Ovary (tissue), 7 donors: ENCODE measurements at regions not wholly inside any gene's neighbourhood (a gene's known extent, or its start where the extent isn't known, plus 50 kb on each side); places are given as distances from the start of the nearest gene placed in this dataset.

ENCODE experiments used
- DNase-seq, 5 donors: peaks; one replicate each; pipeline ENCODE4 v3.0.0-alpha.2; 2019 to 2020
- H3K27ac ChIP-seq, 2 donors: fragments of 200-600 bp; one replicate each; pipeline versions ENCODE4 v1.5.1 to v1.8.0; 2019 to 2022
- H3K27me3 ChIP-seq: fragments of 200-600 bp; one replicate; pipeline ENCODE4 v1.8.0; 2022
- H3K36me3 ChIP-seq: fragments of 200-600 bp; sonication (generic); one replicate; pipeline ENCODE4 v1.5.1; 2019
- H3K4me1 ChIP-seq: one replicate; pipeline ENCODE4 v1.8.1; 2013; ENCODE audit warnings: mild to moderate bottlenecking, moderate library complexity; ENCODE audit not compliant: insufficient read depth
- H3K4me3 ChIP-seq: fragments of 200-600 bp; sonication (generic); one replicate; pipeline ENCODE4 v1.5.1; 2017
- H3K9me3 ChIP-seq, 2 donors: fragments of 200-600 bp in 1 of 2; sonication (generic) in 1 of 2; one replicate each; pipeline versions ENCODE4 v1.5.1 to v1.8.1; 2013 to 2019; ENCODE audit warnings: mild to moderate bottlenecking in 1 of 2, moderate library complexity in 1 of 2
- EP300 ChIP-seq: sonication (generic); formaldehyde crosslinking; IDR thresholded peaks from one replicate; pipeline ENCODE4 v1.6.1; 2017; ENCODE audit warnings: antibody characterized with exemption
- POLR2A ChIP-seq: fragments of 450-650 bp; IDR thresholded peaks from one replicate; pipeline ENCODE4 v1.6.1; 2017; ENCODE audit warnings: antibody characterized with exemption, mild to moderate bottlenecking, moderate library complexity
- WGBS, 3 donors: extraction: QIAGEN DNeasy Blood & Tissue Kit in 1 of 3; methylation state at CpG; one replicate each; pipeline versions ENCODE4 v1.1.5 to v1.1.7; 2013 to 2017; 5-methylcytosine and 5-hydroxymethylcytosine counted together
- intact Hi-C, 4 donors: fragments of 100-400 bp; cut with DNase I; formaldehyde crosslinking; loops; one replicate each; pipeline versions ENCODE4 v1.11.0 to v1.15.1; 2022 to 2023
- TF ChIP-seq, protein P1 (sequence below), 3 donors: fragments of 450-650 bp in 2 of 3; fragments of 200-600 bp in 1 of 3; IDR thresholded peaks; one replicate each; pipeline versions ENCODE4 v1.5.1 to v1.8.0; 2016 to 2022; ENCODE audit warnings: antibody characterized with exemption in 3 of 3, mild to moderate bottlenecking in 1 of 3
- donor health status: DM: no; HTN: no; CAD: no; lungs with moderate emphysema.
- donor health status: DM: no; HTN: no; CAD: no.
- donor health status: Bipolar disorder and iron deficiency.
- donor health status: DM: no; HTN: no; CAD: no.
- donor health status: DM: yes; HTN: yes; CAD: no.

DNA sequence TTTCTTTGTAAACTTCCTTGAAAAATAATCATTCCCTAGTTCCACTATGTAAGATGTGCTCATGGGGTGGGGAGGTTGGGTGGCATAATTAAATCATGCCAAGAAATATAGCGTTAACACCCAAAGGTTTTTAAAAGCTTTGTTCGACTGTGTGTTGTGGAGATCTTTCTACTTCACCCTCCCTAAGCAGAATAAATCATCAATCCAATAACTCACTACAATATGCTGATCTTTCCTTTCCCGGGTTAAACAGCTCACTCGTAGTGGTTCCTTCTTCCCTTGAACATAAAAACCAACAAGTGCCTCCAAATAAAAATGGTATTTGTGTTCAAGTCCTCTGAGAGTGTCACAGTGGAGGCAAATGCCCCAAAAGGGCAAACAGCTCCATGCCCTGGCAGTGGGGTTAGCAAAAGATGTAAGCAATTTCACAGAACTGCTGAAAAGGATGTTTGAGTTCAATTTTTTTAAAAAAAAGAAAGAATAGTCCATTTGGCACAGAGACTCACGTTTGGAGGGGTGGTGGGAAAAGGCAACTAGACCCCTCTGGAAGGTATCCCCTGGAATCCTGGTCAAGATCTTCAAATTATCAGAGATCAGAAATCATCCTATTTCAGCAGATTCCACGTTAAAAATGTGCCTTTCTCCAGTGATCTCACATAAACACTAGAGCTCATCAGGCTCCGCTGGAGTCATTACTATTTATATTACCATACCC, 99.1 kb downstream of the TFAP2A start:
- Histone ChIP-seq H3K9me3 (no peaks in the 10 kb centered on the region), H3K4me3 (no peak overlapping the region), H3K27ac (no peak overlapping the region), H3K27me3 (no peaks in the 10 kb centered on the region), H3K36me3 (no peaks in the 10 kb centered on the region), H3K4me1 (no peaks in the 10 kb centered on the region)
- TF ChIP-seq POLR2A (no peak), EP300 (no peak)
- TF ChIP-seq, protein P1, sequence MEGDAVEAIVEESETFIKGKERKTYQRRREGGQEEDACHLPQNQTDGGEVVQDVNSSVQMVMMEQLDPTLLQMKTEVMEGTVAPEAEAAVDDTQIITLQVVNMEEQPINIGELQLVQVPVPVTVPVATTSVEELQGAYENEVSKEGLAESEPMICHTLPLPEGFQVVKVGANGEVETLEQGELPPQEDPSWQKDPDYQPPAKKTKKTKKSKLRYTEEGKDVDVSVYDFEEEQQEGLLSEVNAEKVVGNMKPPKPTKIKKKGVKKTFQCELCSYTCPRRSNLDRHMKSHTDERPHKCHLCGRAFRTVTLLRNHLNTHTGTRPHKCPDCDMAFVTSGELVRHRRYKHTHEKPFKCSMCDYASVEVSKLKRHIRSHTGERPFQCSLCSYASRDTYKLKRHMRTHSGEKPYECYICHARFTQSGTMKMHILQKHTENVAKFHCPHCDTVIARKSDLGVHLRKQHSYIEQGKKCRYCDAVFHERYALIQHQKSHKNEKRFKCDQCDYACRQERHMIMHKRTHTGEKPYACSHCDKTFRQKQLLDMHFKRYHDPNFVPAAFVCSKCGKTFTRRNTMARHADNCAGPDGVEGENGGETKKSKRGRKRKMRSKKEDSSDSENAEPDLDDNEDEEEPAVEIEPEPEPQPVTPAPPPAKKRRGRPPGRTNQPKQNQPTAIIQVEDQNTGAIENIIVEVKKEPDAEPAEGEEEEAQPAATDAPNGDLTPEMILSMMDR (IDR thresholded peaks at IDR 0.05): no peak
- intact Hi-C loops: no loop called here
- DNase-seq: no peak
- 20 to 26% (median 21%) methylated on average over 7 of the region's 7 CpGs for WGBS, 3 donors

DNA sequence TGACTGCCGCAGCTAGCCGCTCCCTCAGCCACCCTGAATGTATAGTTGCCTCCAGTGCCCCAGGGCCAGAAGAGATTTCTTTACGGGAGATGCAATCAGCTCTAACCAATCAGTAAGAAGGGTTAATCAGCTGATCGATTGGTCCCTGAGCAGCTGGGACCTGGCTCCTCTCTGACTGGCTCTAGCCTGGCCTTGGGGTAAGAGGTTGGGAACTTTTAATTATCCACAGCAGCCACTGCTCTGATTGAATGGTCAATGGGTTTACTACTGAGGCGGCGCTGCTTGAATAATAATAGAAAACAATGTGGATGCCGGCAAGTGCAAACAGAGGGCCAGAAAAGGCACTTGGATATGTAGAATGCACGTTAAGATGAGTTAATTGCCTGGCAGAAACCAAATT, 99.8 kb downstream of the TFAP2A start:
- WGBS, 3 donors: 44 to 51% (median 49%) methylated on average over 8 of the region's 8 CpGs
- Histone ChIP-seq H3K27ac (no peak overlapping the region), H3K4me3 (no peak overlapping the region), H3K27me3 (no peaks in the 10 kb centered on the region), H3K36me3 (no peaks in the 10 kb centered on the region), H3K9me3 (no peaks in the 10 kb centered on the region), H3K4me1 (no peaks in the 10 kb centered on the region)
- intact Hi-C loops: no loop called here
- DNase-seq: no peak
- no peak for TF ChIP-seq POLR2A
- no peak for TF ChIP-seq EP300
- TF ChIP-seq, protein P1 (IDR thresholded peaks at IDR 0.05): no peak

GRCh38 chr6:10314163-10314955, 100.5 kb downstream of the TFAP2A start:
- Histone ChIP-seq H3K27ac (no peak overlapping the region), H3K36me3 (no peaks in the 10 kb centered on the region), H3K27me3 (no peaks in the 10 kb centered on the region), H3K9me3 (no peaks in the 10 kb centered on the region), H3K4me1 (no peaks in the 10 kb centered on the region), H3K4me3 (no peak overlapping the region)
- intact Hi-C loops: no loop called here
- DNase-seq: no peak
- TF ChIP-seq POLR2A: no peak
- TF ChIP-seq, protein P1 (IDR thresholded peaks at IDR 0.05): no peak
- WGBS, 3 donors: 55 to 71% (median 58%) methylated on average over 17 of the region's 17 CpGs

- TF ChIP-seq, protein P1 (IDR thresholded peaks at IDR 0.05): no peak
- no peak for TF ChIP-seq EP300
- TF ChIP-seq POLR2A: no peak
- intact Hi-C loops: no loop called here
- WGBS, 3 donors: 49 to 64% (median 56%) methylated on average over 5 of the region's 5 CpGs
These were observed 101.1 kb downstream of the TFAP2A start for GRCh38 chr6:10313799-10314162.

More at GRCh38 chr6:10313799-10314162, 101.1 kb downstream of the TFAP2A start:
- Histone ChIP-seq H3K4me1 (no peaks in the 10 kb centered on the region), H3K27me3 (no peaks in the 10 kb centered on the region), H3K27ac (no peak overlapping the region), H3K36me3 (no peaks in the 10 kb centered on the region), H3K4me3 (no peak overlapping the region), H3K9me3 (no peaks in the 10 kb centered on the region)
- no peak for DNase-seq
